ENCODE measurements at regions not wholly inside any gene's neighbourhood (a gene's known extent, or its start where the extent isn't known, plus 50 kb on each side); places are given as distances from the start of the nearest gene placed in this dataset.
"Not testable (repeated sequence)": the region's sequence is repeated elsewhere in the genome, so short reads cannot be mapped to it uniquely, and the experiment has no call there.

GRCh38 chr3:72175296-72175858, 390.4 kb upstream of the PROK2 start:
- DNase-seq (ENCODE audit: low spot score): no peak
- intact Hi-C loops (cut with DNase I): no loop called here

DNA sequence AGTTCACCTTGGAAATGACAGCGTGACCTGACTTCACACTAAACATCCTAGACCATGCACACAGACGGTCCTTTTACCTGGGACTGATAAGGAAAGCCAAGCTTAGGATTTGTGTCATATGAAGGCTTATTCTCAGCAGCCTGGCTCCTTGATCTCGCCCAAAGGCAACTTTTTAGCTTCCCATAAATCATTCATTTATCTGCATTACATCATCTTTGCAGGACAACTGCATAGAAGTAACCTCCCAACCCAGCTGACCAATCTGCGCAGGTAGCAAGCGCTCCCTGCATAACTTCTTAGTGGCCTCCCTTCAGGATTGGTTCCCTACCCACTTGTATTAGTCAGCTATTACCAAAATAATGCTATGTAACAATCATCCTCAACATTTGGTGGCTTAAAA, 389.9 kb upstream of the PROK2 start:
- intact Hi-C loops (cut with DNase I): no loop called here
- no peak for DNase-seq (ENCODE audit: low spot score)

DNA sequence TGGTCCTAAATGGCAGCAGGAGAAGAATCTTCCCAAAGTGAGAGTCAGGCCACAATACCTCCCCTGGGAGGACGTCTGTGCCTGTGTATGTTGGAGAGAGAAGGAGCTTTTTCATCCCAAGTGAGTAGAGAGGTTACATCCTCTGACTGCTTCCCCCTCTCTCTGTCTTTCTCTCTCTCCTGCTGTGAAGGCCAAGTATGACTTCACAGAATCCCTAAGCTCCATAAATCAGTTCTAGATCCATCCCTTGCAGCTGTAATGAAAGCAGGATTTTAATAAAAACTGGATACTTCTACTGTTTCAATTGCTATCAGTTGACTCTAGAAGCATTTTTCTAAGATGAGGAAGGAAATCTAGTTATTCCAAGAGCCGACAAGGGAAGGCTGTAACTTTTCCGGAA, 389.1 kb upstream of the PROK2 start:
- DNase-seq (ENCODE audit: low spot score): no peak
- intact Hi-C loops (cut with DNase I): no loop called here

GRCh38 chr3:72171946-72172345, 387.0 kb upstream of the PROK2 start:
- DNase-seq (ENCODE audit: low spot score): no peak
- intact Hi-C loops (cut with DNase I): no loop called here

DNA sequence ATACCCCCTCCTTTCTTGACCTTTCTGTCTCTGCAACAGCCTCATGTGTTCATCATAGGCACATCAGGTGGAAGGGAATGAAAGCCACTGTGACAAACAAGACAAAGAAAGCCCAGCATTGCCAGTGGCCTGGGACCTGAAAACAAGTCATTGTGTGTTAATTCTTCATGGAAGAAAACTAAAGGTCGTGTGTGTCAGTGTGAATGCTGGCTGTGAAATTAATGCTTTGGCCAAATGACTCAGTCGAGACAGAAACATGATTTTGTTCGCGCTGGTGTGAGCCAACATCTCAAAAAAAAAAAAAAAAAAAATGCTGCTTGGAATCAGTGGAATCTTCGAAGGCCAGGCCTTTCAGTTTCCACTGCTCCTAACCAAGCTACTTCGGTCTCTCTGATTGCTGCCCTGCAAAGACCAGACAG, 386.5 kb upstream of the PROK2 start:
- intact Hi-C loops (cut with DNase I): no loop called here

GRCh38 chr3:72169561-72170472, 384.9 kb upstream of the PROK2 start:
- DNase-seq (ENCODE audit: low spot score): no peak
- intact Hi-C loops (cut with DNase I): no loop called here

More for the DNA sequence above, 386.5 kb upstream of the PROK2 start:
- DNase-seq (ENCODE audit: low spot score): no peak

GRCh38 chr3:72169120-72169519, 384.2 kb upstream of the PROK2 start:
- DNase-seq (ENCODE audit: low spot score): no peak
- intact Hi-C loops (cut with DNase I): no loop called here

- intact Hi-C loops (cut with DNase I): no loop called here
- DNase-seq (ENCODE audit: low spot score): no peak
Measured at GRCh38 chr3:72165808-72166207, 380.9 kb upstream of the PROK2 start.

DNA sequence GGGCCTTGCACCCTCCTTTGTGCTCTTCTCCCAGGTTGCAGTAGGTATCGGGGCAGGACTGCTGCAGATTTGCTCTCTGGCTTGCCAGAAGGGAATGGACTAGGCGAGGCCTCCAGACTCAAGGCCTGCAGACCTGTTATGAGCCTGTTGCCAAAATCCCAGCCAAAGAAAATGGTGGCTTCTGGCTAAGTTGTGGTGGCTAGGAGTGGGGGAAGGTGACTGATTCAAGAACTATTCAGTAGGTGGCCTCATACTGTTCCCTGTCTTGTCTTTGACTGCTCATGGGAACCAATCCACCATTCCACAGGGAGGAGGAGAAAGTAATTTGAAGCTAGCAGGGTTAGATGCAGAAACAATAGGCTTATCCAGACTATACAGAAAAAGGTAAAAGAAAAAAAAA, 380.4 kb upstream of the PROK2 start:
- DNase-seq (ENCODE audit: low spot score): no peak
- intact Hi-C loops (cut with DNase I): no loop called here

DNA sequence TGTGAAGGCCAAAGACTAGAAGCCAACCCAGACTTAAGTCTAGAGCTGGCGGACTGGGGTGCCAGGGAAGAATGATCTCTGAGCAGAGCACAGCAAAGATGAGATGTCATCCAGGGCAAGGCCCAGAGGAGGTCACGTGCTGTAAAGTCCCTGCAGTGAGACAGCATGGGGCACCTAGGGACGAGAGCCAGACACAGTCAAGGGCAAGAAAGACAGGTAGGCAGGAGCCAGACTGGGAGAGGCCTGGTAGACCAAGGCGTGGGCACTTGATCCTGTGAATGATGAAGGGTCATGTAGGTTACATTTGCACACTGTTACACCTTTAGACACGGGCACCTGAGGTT, 379.7 kb upstream of the PROK2 start:
- intact Hi-C loops (cut with DNase I): no loop called here
- no peak for DNase-seq (ENCODE audit: low spot score)

DNA sequence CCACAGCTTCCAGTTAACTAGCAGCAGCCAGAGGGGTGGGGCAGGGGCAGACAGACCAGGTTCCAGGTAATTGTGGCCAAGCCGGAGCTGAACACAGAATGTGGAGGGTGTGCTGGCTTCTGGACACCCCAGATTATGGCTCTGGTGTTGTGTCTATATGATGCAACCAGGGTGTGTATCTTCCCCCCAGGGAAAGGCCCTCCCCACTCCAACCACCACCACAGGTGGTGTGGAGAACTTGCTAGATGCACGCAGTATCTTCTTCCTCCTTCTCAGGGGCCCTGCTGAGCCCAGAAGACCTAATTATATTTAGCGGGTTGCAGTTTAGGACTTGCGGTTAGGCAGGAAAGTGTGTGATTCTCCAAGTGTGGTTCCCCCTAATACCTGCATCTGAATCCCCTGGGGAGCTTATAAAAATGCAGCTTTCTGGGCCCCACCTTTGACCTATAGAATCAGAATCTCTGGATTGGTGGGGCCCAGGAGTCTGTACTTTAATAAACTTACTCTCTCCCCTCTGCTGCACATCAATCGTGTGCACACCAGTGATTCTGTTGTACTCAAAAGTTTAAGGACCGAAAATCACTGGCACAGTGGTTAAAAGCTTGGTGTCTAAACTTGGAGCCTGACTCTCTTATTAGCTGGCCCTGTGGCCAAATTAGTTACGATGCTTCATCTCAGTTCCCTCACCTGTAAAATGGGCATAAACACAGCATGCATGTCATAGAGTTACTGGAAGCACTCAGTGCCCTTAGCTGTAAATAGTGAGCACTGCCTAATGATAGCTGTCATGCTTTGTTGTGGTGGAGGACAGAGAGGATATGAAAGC, 379.1 kb upstream of the PROK2 start:
- intact Hi-C loops (cut with DNase I): no loop called here
- DNase-seq (ENCODE audit: low spot score): no peak

DNA sequence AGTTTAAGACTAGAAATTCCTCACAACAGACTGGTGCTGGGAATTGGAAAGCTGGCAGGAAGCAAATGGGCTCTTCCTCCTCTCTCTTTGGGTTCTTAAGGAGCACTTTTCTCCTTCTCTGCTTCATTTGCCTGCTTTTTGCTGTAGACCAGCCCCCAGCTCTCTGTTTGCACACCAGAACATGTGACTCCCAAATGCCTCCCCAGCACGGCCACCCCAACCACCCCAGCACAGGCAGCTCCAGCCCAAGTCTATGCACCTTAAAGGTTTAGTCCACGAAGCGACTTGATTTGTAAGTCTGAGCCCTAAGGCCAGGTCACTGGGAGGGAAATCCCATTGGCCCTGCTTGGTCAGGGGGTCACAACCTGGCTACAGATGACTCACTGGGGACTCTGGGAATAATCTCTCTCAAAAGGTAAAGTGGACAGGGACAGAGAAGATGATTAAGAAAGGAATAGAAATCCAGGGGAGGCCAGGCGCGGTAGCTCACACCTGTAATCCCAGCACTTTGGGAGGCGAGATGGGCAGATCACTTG, 377.8 kb upstream of the PROK2 start:
- DNase-seq (ENCODE audit: low spot score): no peak
- intact Hi-C loops (cut with DNase I): no loop called here

DNA sequence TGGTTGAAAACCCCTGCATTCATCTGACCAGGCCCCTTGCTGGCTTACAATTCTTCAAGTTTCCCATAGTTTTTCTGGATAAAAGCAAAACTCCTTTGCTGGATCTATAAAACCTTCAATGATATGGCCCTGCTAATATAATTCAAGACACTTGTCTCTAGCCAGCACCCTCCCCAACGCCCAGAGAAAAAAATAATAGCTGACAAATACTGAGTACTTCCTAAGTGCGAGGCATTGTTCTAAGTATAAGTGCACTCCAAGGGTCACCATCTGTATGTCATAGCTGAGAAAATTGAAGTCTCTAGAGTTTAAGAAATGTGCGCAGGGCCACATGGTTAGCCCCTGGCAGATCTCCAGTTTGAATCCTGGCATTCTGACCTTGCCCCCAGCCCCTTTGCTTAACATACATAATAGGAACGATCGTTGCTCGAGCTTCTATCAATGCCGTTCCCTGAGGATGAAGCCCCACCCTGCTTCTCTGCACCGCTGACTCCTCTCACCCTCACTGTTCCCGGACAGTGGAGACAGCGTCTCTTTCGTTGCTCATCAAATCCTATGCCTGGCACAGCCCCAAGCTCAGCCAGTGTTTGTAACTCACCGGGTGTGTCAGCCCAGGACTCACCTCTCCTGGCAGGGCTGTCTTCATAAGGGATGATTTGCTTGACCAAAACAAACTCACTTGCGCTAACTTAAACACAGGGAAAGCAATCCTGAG, 377.1 kb upstream of the PROK2 start:
- intact Hi-C loops (cut with DNase I): no loop called here

DNA sequence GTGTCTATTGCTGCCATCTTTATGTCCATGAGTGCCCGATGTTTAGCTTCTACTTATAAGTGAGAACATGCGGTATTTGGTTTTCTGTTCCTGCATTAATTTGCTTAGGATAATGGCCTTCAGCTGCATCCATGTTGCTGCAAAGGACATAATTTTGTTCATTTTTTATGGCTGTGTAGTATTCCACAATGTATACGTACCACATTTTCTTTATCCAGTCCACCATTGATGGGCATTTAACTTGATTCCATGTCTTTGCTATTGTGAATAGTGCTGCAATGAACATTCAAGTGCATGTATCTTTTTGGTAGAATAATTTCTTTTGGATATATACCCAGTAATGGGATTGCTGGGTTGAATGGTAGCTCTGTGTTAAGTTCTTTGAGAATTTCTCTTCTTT, 376.3 kb upstream of the PROK2 start:
- DNase-seq (ENCODE audit: low spot score); intact Hi-C loops (cut with DNase I): not testable (repeated sequence)

More for the DNA sequence above, 377.1 kb upstream of the PROK2 start:
- no peak for DNase-seq (ENCODE audit: low spot score)

DNA sequence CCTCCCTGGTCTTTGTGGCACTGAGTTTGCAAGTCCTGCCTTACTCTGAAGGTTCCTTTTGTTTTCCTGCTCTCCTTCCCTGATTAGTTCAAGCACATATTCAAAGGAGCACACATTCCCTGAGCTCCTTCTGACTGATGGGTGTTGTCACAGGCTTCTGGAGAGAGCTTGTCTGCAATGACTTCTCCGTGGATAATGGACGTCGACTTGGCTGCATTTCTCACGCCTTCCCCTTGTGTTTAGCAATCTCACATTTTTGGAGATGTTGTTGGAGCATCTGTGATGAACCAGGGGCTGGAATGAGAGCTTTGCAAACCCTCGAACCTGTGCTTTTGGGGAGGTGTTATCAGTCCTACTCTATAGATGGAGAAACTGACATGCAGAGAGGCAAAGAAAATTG, 375.4 kb upstream of the PROK2 start:
- intact Hi-C loops (cut with DNase I): no loop called here

GRCh38 chr3:72159487-72159886, 374.5 kb upstream of the PROK2 start:
- intact Hi-C loops (cut with DNase I): loop anchor here (10.0 kb wide), 1 partner anchor 285 kb away; the partner anchor contains the start of gene RYBP
- no peak for DNase-seq (ENCODE audit: low spot score)

More for the DNA sequence above, 375.4 kb upstream of the PROK2 start:
- no peak for DNase-seq (ENCODE audit: low spot score)

GRCh38 chr3:72158639-72159326, 373.8 kb upstream of the PROK2 start:
- DNase-seq (ENCODE audit: low spot score): no peak
- intact Hi-C loops (cut with DNase I): loop anchor here (10.0 kb wide), 1 partner anchor 286 kb away; the partner anchor contains the start of gene RYBP

DNA sequence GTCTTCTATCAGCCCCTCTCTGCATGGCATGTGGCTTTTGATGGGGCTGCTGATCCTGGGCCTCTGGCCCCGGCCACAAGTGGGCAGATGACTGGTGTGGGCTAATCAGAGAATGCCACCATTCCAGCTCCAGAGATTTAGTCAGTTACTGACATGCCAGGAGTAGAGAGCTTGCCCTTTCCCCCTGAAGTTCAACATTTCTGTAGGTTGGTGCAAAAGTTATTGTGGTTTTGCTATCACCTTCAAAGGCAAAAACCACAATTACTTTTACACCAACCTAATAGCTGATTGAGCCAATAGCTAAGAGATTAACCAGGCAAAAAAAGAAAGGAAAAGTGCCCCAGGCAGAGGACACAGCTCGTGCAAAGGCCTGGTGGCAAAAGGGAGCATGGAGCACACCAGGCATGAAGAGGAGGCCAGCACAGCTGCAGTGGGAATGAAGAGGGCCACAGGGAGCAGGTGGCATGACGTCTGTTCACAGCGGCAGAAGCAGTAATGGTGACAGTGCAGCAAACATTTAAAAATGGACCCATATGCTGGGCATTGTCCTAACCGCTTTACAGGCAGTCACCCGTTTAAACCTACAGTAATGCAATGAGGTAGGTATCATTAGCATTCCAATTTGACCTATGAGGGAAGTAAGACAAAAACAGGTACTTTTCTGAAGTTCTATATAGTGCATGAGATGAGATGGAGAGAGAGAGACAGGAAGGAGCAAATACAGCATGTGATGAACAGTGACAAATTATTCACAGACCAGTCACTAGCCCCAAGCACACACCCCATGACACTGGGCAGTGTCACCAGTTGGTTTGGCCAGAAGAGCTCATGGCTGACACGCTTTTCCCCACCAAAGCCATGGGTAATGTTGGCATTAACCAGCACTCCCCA, 373.0 kb upstream of the PROK2 start:
- DNase-seq (ENCODE audit: low spot score): no peak
- intact Hi-C loops (cut with DNase I): loop anchor here (10.0 kb wide), 1 partner anchor 287 kb away; the partner anchor contains the start of gene RYBP

Data from cardiac septum (tissue), 1 donor.